Activated CD4-positive, alpha-beta T cell treated with anti-CD3 and anti-CD28 coated beads for 48 hours (primary cell): ENCODE measurements at regions not wholly inside any gene's neighbourhood (a gene's known extent, or its start where the extent isn't known, plus 50 kb on each side); places are given as distances from the start of the nearest gene placed in this dataset.

ENCODE experiments used
- DNase-seq: peaks from one replicate; pipeline ENCODE4 v3.0.0-alpha.2; 2020

DNA sequence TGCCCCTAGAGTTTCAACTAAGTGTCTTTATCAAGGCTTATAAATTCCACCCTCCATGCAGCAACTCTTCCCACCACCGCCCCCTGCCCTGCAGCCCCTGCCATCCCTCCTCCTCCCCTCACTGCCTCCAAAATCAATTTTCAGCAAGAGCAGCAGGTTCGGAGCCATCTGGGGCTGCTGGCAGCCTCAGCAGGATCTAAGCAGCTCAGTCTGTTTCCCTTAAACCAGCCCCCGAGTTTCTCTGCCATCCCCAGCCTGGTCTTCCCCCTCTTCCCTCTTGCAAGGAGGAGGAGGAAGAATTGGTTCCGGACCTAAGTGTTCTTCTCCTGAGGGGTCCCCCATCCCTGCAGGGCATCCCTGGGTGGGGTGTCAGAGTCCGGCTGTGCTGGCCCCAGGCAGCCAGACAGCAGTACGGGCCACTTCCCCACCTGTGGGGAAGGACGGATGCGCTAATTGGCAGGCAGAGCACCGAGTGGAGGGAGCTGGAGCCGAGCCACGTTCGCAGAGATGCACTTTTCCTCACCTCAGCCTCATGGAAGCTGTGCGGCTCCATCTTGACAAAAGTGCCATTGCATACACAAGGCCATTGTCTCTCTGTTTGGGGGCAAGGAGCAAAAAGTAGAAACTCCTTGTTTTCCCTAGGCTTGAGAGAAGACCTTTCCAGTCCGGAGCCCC, 189.3 kb downstream of the KCNA5 start:
- no peak for DNase-seq

DNA sequence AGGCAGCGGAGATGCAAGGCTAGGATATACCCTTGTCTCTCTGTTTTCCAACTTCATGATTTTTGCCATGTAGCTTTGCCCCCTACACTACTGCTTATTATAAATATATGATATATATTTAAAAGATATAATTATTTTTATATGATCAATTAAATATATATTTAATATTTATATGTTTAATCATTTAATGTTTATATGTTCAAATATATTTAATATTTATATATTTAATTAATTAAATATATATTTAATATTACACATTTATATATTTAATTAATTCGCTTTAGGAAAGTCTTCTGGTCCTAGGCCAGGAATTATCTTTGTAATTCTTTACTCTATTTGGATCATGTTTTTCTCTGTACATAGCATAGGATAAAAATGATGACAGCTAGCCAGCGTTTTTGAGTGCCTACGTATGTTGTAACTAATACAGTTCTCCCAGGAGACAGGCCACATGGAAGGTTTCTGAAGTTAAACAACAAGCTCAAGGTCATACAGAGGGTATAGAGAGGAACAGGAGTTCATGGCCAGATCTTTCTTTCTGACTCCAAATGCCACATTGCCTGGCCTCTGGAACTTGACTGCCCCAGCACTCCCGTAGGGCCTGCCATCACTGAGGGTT, 192.5 kb downstream of the KCNA5 start:
- no peak for DNase-seq

DNA sequence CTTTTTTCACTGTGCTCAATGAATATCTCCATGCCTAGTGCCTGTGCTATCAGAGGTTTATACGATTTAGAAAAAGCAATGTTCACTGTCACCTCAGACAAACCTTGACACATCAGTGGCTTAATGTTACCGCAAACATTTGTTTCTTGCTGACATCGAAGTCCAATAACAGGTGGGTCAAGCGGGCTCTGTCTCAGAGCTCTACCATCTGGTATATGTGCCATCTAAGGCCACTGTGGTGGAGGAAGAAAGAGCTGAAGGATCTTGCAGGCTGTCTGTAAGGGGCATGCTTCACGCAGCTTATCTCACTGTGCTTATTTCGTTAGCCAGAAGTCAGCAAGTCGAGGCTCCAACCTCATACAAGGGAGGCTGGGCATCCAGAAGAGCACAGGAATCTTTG, 189.5 kb upstream of the NTF3 start:
- no peak for DNase-seq

DNA sequence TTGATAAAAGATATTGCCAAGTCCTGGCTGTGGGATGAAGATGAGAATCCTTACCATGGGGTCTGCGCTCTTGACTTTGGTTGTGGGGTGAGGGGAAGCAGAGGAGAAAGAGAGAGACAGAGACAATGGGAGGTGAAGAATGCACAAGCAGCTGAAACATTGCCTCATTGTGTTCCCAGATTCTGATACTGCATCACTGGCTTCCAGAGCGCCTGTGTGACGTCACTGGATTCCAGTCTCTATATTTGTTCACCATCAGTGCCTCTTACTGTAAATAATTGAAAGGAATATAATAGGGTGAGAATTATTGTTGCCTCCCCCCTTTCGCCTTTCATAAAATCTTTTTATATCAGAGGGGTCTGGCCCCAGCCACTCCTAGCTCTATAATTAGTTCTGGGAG, 188.9 kb upstream of the NTF3 start:
- no peak for DNase-seq

DNA sequence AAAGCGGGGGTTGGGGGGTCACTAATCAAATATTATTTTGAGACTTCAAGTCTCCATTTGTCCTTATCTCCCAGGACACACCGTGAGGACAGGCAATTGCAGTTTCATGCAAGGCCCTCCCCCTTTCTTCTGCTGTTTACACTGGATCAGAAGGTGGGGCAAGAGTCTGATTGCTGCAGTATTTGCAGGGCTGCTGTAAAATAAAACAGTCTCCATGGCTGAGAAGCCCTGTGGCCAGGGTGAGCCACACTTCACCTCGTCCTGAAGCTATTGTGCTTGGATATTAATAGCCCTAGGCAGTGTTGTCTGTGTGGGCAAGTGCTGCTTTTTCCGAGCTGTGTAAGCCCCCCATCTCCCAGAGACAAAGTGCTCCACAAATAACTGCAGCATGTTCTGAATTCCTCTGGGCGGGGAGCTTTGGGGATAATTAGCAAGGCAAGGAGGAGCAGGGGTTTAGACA, 187.4 kb upstream of the NTF3 start:
- no peak for DNase-seq

DNA sequence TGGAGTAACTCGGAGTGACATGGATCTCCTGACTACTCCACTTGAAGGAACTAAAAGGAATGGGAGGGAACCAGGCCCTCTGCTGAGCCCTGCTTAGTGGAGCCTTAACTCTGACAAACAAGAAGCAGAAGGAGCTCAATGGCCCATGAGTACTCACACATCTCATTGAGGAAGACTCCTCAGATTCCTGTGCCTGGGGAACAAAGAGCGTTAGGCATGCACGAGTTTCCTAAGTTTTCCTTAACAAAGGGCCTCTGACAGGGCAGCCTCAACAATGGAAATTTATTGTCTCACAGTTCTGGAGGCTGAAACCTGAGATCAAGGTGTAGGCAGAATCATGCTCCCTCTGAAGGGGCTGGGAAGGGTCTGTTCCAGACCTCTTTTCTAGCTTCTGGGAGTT, 185.7 kb upstream of the NTF3 start:
- DNase-seq, result no peak

DNA sequence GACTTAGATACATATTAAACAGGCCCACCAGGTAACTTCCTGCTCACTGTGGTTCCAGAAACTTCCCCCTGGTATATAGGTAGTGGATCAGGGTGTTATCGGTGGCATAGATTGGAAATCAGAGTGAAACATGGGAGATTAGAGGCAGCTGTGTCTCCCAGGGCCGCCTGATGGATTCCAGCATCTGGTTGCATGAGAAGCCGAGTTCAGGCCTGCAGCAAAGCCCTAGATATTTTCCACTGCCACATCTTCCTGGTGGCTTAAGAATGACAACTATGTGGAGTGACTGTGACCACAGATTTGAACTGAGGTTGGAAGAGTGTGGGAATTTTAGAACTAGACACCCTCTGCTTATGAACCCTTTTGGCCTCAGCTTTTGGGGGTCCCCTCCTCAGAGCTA, 184.8 kb upstream of the NTF3 start:
- DNase-seq, result no peak

DNA sequence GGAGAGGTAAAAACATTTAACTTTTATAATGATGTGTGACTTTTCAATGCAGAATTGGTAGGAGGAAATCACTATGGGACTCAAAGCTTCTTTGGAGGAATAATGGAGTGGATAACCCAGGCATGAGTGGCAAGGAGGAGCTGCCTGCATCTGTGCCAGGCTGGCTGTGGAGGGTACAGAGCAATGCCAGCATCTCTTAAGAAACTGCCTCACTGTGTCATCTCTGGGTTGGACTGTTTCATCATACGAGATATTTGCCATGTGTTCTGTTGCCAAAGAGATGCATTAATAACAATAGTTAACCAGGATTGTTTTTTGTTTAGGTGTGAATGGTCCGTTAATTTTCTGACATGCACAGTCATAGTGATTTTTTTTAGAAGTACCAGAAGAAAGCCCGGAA, 183.7 kb upstream of the NTF3 start:
- DNase-seq, result no peak

DNA sequence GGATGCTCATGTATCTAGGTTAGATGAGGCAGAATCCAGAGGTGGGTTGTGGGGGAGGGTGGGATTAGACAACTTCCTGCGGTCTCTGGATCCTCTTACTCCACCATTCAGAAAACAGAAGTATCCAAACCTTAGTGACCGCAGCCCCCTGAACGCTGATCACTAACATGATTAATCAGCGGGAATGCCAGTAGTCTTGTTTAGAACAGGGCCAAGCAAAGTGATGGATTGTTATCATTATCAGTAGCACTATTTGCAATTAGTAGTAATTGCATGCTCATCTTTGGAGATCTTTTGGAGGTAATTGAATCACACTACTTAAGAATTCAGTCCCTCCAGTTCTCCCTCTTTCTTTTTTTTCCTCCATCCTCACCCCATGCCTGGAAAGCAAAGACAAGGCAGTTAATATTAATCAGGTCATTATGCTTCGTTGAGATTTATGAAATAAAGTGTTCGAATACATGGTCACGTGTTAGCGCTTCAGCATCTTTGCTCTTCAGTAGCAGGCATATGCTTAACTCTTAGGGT, 182.8 kb upstream of the NTF3 start:
- DNase-seq, result no peak

DNA sequence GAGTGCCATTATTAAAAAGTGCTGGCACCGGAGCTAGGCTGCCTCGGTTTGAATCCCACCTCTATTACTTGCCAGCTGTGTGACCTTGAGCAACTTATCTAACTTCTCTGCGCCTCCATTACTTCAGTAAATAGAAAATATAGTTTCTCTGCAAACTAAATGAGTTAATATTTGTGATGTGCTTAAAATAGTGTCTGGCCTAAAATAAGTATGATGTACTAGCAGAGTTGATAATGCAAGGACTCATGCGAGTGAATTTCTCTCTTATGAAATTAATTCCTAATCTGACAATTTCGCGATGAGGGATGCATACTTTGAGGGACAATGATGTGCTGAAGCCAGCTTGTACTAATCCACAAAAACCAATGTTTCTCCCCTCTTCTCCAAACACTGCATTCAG, 180.8 kb upstream of the NTF3 start:
- no peak for DNase-seq

DNA sequence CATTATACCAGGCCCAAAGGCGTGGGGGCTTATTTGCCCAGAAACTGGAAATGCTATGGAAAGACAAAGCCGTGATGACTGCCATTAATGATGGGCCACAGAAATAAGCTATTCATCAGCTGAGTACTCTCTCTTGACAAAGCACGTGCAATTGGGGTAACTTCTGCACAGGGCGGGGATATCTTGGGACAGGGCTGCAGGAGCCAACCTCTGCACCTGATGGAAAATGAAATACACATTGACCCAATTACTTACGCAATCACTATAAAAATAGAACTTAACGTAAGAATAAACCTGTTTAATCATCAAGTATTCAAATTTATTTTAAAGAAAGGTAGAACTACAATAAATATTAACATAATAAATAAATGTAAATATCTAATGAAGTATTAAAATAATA, 180.1 kb upstream of the NTF3 start:
- no peak for DNase-seq

DNA sequence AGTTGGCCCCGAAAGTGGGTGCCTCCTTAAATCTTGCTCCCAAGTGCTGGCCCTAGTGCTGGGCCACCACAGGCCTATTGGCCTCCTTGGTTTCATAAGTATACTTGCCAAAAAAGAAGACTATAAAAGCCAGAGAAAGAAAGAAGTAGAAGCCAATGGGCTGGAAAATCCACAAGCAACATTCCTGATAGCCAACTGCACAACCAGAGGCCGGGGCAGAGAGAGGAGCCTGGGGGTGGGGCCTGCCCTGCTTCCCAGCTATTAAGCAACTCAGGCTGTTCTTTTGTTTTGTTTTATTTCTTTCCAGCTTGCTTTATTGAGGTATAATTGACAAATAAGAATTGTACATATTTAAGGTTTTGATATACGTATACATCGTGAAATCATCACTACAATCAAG, 177.2 kb upstream of the NTF3 start:
- DNase-seq, result no peak

DNA sequence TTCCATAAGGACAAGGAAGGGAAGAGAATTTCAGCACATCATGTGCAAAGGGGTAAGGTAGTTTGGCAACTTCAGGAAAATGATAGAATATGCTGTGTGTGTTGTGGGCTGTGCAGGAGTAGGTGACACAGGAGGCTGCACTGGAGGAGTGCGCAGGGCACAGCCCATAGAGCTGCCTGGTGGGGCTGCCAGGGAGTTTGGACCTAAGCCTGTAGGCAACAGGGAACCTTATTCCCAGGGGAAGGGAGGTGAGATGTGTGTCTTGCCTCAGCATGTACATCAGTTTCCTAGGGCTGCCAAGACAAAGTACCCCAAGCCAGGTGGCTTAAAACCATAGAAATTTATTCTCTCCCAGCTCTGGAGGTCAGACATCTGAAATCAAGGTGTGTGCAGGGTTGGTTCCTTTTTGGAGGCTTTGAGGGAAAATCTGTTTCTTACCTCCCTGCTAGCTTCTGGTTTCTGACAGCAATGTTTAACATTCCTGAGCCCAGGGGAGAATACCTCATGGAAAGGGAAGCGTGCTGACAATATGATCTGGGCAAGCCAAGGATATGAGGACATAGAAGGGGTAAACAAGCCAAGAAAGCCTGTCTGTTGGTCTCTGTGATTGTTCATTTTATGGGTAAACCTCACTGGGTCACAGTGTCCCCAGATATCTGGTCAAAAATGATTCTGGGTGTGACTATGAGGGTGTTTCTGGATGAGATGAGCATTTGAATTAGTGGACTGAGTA, 174.0 kb upstream of the NTF3 start:
- no peak for DNase-seq

DNA sequence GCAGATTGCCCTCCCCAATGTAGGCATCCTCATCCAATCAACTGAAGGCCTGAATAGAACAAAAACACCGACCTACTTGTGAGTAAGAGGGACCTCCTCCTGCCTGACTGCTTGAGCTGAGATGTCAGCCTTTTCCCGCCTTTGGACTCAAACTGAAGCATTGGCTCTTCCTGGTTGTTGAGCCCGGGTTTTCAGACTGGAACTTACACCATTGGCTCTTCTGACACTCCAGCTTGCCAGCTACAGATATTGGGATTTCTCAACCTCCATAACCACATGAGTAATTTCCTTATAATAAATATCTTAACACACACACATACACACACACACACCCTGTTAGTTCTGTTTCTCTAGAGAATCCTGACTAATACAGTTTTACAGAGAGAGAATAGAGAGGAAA, 173.4 kb upstream of the NTF3 start:
- no peak for DNase-seq

DNA sequence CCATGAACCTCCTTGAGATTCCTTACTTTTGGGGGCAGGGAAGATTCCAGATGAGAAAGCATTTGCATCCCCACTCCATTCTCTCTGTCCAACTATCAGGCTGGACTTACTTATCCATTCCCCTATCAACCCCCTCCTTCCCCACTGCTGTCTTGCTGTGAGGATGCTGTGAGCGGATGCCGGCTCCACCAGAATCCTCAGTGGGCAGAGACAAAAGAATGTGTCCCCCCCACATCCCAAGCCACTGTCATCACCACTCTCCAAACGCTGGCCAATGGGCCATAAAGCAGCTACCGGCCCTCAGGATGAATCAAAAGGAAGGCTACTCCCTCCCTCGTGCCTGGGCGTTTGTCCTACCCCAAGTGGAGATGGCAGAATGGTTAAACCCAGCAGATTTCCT, 173.0 kb upstream of the NTF3 start:
- DNase-seq, result no peak

DNA sequence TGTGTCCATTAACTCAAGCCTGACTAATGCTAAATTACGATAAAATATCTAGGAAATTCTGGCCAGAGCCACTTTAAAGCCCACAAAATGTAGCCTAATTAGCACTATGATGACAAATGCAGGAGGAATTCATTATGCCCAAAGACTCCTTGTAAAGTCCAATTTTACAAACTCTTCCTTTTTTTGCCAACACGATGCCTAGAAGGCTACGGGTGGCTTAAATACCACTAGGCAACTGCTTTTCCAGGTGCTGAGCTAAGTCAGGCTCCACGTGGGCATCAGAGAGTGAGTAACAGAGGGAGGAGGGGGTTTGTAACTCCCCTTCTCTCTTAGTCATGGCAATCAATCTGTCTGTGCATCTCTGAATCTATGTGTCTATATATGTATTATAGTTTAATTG, 172.4 kb upstream of the NTF3 start:
- no peak for DNase-seq

DNA sequence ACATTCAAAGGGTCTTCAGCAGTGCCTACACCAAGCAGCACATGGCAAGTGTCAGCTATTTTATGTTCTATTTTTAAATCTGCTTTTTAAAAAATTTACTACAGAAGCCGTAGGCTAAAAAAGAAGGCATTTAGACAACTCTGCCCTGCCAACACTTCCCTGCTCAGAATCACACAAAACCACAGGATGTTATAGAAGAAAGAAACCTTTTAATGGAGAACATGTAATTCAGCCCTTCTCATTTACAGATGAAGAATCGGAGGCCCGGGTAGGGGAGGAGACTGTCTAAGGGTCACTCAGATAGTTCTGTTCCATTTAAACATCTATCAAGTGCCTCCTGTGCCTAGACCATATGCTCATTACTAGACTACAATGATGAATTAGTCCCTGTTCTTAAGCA, 171.8 kb upstream of the NTF3 start:
- DNase-seq, result no peak

DNA sequence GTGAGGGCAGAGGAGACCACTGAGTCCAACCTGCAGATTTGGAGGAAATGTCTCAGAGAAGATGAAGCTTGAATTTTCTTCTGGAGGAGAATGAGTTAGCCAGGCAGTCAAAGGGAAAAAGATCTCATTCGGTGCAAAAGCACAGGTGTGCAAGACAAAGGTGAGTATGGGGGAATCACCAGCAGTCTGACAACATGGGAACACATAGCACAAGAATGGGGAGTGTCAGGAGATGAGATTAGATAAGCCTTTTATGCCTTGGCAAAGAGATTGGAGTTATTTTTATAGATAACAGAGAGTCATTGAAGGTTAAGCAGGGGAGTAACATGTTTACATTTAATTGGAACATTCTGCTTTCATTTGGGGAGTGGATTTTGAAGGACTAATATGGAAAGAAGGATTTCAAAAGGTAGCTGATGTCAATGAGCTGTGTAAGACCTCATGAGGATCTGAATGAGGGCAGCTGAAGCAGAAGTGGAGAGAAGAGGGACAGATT, 171.3 kb upstream of the NTF3 start:
- no peak for DNase-seq

DNA sequence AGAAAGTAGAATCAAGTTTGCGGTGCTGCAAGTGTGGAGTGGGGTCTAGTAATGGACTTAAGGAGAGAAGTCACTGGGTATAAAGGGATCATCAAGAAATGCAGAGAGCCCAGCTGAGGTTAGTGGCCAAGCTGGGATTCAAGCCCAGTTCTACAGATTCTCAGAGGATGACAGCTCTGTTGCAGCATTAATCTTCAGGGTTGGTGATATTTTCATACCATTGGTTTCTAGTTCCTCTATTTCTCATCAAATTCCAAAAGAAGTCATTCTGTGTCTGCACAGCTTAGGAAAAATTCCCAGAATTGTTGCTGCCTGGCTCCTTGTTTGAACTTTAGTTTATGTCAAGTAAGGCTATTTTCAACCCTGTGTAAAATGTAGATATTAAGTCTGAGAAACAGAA, 169.5 kb upstream of the NTF3 start:
- DNase-seq, result no peak

DNA sequence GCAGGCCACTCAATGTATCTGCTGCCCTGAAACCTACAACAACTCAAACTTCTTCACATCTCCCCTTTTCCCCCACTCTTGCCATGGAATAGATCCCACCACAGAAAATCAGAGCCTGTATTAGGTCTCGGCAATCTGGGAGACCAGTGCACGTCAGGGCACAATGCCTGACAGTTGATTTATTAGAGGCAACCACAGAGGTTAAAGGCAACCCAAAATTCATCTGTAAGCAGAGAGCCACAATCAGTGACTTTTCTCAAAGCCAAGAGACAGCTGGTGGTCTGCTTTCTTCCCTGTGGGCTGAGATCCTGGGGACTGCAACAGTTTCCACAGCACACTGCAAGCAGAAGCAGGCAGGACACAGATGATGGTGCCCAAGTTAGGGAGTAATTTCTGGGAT, 169.0 kb upstream of the NTF3 start:
- no peak for DNase-seq

DNA sequence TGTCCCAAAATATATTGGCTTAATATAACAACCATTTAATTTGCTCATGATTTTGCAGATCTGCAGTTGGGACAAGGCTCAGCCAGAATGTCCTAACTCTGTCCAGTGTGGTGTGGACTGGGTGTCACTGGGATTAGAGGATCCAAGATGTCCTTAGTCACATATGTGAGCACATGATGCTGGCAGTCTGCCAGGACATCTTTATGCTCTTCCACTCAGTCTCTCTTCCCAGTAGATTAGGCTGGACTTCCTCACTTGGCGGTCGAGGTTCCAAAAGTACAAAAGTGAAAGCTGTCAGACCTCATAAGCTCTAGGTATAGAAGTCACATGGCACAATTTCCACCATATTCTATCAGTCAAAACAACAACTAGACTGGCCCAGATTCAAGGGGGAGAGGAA, 167.9 kb upstream of the NTF3 start:
- DNase-seq, result no peak

DNA sequence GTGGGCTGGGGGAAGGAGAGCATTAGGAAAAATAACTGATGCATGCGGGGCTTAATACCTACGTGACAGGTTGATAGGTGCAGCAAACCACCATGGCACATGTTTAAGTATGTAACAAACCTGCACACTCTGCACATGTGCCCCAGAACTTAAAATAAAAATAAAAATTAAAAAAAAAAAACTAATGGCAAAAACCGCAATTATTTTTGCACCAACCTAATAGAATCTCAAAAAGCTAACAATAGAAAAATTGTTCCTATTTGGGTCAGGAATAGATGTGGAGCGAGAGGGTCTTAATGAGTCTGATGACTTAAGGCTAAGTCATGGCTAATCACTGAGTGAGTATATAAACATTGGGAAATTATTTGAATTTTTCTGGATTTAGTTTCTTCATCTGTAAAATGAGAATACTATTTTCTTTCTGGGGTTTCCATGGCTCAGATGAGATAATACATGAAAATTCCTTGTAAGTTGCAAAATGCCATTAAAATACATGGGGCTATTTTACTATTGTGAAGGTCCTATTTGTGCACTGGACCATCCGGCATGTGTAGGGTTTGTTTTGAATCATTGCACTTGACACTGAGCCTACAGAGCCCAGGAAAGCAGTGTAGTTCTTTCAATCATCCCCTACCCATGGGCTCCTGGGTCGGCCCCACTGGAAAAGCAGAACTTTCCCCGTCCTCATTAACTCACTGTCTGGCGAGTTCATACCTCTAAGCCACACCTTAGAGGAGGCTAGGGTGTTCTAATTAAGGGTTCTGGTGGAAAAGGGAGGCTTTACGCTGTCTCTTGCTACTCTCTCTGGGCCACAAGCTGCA, 164.1 kb upstream of the NTF3 start:
- no peak for DNase-seq
